Activated CD4-positive, alpha-beta T cell treated with anti-CD3 and anti-CD28 coated beads, Interleukin-2, Interleukin-4, amounts not matched to agents 100 ng/mL and 50 ng/mL, durations not matched to agents 16 hours and 8 hours (primary cell): ENCODE measurements at regions not wholly inside any gene's neighbourhood (a gene's known extent, or its start where the extent isn't known, plus 50 kb on each side); places are given as distances from the start of the nearest gene placed in this dataset.
"Not testable (repeated sequence)": the region's sequence is repeated elsewhere in the genome, so short reads cannot be mapped to it uniquely, and the experiment has no call there.

Experiments
- DNase-seq: peaks from one replicate; pipeline ENCODE4 v3.0.0-alpha.2; 2020; ENCODE audit warnings: low spot score

GRCh38 chr1:149841597-149842238 is 57.6 kb upstream of the BOLA1 start:
- DNase-seq: not testable (repeated sequence)

- DNase-seq: not testable (repeated sequence)
These were observed 56.8 kb upstream of the BOLA1 start for GRCh38 chr1:149842458-149843064.

- DNase-seq: peak; percentile 20
These were observed 55.8 kb upstream of the BOLA1 start for GRCh38 chr1:149843431-149844041.

- DNase-seq: peak; percentile 71
These were observed 55.3 kb upstream of the BOLA1 start for GRCh38 chr1:149844101-149844500.

DNA sequence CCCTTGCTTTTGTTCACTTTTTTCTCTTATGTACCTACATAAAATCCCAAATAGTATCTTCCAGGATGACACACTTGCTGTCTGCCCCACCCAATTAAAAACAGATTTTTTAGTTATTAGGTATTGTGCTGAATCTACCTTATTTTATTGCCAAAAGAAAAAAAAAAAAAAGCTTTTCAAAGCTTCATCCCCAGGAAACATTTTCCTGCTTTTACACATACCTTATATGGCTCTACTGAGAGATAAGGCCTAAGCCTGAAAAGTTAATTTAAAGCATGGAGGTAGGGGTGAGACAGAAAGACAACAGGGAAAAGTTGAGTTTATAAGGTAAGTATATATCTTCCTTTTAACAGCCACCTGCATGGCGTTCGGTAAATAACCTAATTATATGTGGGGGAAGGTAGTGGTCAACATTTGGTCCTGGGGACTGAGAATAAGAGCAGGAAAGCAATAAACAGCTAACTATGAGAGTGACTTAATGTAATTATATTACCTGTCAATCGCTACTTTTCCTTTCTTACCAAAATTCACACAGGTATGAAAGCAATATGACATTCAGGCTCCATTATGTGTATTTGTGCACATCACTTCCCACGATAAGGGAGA is 54.6 kb upstream of the BOLA1 start:
- DNase-seq: peak; percentile 0

- peak; percentile 30 for DNase-seq
These were observed 54.0 kb upstream of the BOLA1 start for GRCh38 chr1:149845416-149845815.

DNA sequence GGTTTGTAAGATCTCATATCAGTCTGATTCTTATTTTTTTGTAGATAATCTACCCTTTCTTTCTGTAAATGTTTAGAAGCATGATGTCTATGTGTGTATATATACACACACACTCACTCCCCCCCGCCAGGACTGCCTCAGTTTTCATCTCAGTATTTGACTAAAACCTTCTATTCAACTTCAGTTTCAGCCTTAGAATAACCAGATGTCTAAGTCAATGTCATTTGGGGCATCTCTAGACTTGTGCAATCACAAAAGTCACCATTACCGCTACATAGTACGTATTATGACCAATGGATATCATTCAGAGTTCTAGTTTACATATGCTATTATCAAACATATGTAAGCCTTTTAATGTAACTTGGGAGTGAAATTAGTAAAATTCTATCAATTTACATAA is 53.3 kb upstream of the BOLA1 start:
- peak; percentile 19 for DNase-seq

- peak; percentile 0 for DNase-seq
These were observed 52.5 kb upstream of the BOLA1 start for GRCh38 chr1:149846593-149847466.

DNA sequence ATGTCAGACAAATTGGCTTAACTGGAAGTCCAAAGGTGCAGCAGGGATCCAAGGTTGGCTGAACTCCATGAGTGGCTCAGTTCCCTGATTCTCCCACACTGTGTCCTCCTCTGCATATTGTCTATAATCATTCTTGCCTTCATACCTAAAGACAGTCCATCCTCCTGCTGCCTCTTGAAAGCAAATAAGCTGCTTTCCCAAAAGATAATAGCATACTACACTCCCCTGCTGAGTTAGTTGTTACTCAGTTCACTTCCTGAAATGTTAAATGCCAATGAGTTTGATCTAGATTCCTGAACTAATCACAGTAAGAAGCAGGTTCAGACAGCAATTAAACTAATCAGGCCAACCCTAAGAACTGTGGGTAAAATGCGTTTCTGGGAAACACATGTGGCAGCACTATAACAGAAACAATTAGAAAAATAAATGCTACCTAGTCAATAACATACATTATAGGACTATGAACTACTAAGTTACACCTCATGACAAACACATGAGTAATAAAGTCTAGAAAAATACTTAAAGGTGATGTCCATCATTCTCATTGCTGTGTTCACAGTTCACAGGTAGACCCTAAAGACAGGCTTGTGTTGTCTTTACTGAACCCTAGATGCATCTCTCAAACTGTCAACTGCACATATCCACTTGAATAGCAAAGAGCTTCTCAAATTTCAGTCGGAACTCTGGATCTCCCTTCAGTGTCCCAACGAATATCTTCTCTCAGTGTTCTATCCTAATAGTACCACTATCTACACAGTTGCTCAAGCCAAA is 50.8 kb upstream of the BOLA1 start:
- DNase-seq: peak; percentile 10

DNA sequence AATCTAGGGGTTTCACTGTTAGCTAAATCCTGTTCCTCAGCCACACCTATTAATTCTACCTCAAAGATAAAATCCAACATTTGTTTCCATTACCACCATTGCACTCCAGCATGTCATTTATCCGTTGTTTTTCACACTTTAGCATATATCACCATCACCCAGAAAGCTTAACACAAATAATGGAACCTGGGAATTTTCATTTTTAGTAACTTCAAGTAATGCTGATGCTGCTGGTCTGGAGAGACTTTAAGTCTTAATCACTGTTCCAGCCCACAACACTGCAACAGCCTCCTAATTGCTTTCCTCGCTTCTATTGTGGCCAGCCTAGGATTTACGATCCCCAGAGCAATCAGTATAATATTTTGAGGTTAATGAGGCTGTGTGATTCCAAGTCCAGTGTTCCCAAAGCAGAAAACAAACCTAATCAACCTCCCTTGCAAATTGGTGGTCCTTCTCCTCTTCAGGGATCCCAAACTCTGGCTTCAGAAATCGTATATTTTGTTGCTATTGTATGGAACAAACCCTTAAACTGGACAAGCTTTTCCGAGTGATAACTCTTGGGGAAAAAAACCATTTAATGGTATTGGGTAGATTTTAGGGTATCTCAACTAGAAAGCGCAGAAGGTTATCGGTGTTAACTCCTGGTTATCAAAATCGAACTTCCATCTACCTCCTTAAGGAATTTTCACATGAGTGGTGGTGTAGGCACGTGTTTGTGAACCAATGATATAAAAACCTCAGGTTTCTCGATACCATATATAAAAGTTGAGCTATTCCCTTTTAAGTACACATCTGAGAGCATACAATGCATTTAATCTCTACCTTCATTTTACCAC is 50.0 kb upstream of the BOLA1 start:
- DNase-seq: peak; percentile 41
